ENCODE measurements at regions not wholly inside any gene's neighbourhood (a gene's known extent, or its start where the extent isn't known, plus 50 kb on each side); places are given as distances from the start of the nearest gene placed in this dataset.

GRCh38 chr20:4441871-4442270, 192.8 kb upstream of the ADRA1D start:
- TF ChIP-seq, protein P1, sequence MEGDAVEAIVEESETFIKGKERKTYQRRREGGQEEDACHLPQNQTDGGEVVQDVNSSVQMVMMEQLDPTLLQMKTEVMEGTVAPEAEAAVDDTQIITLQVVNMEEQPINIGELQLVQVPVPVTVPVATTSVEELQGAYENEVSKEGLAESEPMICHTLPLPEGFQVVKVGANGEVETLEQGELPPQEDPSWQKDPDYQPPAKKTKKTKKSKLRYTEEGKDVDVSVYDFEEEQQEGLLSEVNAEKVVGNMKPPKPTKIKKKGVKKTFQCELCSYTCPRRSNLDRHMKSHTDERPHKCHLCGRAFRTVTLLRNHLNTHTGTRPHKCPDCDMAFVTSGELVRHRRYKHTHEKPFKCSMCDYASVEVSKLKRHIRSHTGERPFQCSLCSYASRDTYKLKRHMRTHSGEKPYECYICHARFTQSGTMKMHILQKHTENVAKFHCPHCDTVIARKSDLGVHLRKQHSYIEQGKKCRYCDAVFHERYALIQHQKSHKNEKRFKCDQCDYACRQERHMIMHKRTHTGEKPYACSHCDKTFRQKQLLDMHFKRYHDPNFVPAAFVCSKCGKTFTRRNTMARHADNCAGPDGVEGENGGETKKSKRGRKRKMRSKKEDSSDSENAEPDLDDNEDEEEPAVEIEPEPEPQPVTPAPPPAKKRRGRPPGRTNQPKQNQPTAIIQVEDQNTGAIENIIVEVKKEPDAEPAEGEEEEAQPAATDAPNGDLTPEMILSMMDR (IDR thresholded peaks at IDR 0.05) = no peak
- no peak for TF ChIP-seq POLR2A (IDR thresholded peaks at IDR 0.05)

All from right lobe of liver (tissue), 4 donors.